NCI-H2196 treated with DMSO at 0.1 percent for 48 hours (cell line): ENCODE measurements at regions not wholly inside any gene's neighbourhood (a gene's known extent, or its start where the extent isn't known, plus 50 kb on each side); places are given as distances from the start of the nearest gene placed in this dataset.
A peak's percentile ranks its signal among the peaks of the same experiment; 100 is the strongest.
"Not testable (repeated sequence)": the region's sequence is repeated elsewhere in the genome, so short reads cannot be mapped to it uniquely, and the experiment has no call there.

Experiments
- DNase-seq: peaks from one replicate; lab custom pipeline; 2025; ENCODE audit not compliant: unreplicated experiment; lab: John Stamatoyannopoulos, UW

DNA sequence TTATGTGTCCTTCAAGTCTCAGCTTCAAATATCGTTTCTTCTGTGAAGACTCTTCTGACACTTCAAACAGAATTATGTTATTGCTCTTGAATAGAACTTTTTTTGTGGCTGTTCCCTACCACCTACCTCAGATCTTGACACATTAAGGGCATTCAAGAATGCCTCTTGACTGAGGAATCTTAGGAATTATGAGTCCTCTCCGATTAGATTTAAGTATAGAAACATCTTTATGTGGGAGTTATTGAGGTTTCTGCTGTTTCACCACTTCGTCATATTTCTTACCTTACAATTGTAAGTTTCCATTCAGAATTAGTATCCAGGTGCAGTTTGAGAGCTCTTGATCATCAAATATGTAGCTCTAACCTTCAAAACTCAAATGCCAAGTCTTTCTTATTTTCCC lies 324.2 kb upstream of the NUDT12 start:
- DNase-seq = no peak

DNA sequence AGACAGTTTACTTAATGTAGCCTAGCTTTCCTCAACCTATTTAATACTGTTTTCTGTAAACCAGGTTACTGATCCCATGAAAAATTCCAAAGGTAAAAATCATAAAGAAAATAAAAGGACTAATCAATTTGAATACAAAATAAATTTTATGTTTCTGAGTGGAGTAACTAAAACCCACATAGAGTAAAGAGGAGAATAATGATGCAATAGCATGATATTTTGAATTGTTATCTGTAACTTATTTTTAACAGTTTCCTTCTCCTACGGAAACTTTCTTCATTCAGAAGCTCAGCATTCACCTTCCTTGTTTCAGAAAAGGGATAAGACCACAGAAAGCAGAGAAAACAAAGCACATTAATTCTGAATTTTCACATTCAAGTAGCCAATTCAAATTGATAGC lies 320.6 kb upstream of the NUDT12 start:
- DNase-seq = no peak

DNA sequence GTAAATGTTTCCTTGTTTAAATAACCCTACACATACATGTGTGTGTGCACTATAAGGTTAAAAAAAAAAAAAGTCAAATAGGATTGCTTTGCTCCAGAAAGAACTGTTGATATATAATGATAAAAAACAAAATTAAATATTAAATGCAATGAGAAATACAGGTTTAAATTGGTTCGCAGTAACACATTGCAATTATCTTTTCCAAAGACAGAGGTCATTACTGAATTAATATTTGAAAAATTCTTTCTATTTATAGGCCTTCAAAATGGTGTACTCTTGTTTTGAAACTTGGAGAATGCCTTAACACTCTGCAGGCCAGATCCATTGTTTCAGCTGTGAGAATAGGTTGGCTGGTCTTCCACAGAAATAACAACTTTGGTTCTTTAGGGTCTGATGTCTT lies 319.0 kb upstream of the NUDT12 start:
- no peak for DNase-seq

DNA sequence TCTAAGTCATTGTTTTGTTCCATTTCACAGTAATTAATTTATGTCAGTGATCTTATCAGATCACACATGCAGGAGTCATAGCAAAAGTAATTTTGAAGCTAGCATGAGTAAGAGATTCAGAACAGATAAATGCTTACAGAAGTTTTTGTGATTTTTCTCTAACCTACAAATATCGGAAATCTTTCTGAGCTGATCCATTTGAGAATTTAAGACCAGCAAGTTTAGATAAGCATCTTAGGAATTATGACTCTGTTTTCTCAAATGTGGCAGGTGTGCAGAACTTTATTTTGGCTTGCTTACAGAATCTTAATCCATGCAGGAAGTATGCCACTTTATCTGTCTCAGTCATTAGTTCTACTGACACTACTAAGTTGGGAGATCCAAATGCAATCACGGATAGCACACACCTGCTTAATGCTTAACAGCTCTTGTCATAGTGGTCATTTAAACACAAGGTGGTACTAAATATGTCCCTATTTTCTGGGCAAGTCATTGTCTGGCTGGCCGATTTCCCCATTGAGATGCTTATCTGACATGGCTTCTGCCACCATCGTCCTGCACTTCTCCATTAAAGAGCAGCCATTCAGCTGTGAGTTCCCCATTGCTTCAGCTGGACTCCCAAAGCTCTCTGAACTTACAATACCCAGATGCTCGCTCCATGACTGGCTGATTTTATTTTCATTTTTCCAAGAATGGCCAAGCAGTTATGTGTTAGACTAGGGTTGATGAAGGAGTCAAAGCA lies 305.4 kb upstream of the NUDT12 start:
- no peak for DNase-seq

DNA sequence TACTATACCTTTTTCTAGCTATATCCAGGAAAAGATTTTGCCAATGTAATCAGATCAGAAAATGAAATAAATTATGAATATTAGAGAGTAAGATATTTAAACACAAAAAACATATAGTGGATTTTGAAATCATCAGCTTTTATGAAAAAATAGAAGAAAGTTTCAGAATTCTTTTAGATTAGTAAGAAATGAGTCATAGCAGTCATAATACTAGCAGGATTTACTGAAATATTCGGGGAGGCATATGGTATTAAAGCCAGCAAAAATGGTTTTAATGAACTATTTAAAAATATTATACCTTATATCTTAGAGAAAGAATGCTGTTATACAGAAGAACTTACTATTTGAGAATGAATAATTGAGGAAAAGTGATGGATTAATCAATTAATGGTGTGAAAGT lies 303.6 kb upstream of the NUDT12 start:
- no peak for DNase-seq

DNA sequence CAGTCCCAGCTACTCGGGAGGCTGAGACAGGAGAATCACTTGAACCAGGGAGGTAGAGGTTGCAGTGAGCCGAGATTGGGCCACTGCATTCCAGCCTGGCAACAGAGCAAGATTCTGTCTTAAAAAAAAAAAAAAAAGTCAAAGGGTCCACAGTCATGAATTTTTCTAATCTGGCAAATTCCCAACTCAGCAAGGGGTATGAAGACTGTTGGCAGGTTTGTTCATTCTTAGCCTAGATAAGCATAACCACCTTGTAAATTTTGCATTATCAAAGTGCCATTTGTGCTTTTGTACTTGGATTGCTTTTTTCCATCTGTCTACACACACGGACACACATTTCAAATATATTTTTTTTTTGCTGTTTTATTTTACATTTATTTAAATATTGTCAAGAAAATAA lies 299.8 kb upstream of the NUDT12 start:
- no peak for DNase-seq

DNA sequence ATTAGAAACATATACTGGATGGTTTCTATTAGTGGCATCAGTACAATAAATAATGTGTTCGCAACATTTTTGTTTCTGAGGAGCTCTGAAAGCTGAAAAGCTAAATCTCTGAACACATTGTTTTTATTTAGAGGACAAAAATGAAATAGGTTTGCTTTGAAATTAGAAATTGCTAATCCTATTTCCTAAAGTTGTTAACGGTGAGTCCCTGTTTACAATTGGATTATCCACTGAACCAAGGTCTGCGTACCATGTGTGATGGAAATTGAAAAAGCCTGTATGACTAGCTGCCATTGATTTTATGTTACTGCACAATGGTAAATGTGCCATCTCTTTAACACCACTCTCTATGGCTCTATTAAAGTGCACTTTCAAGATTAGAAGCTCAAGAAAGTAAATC lies 297.7 kb upstream of the NUDT12 start:
- DNase-seq = no peak

DNA sequence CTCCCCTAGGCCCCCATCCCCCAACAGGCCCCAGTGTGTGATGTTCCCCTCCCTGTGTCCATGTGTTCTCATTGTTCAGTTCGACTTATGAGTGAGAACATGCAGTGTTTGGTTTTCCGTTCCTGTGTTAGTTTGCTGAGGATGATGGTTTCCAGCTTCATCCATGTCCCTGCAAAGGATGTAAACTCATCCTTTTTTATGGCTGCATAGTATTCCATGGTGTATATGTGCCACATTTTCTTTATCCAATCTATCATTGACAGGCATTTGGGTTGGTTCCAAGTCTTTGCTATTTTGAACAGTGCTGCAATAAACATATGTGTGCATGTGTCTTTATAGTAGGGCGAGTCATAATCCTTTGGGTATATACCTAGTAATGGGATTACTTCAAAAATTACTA lies 295.8 kb upstream of the NUDT12 start:
- not testable (repeated sequence) for DNase-seq

DNA sequence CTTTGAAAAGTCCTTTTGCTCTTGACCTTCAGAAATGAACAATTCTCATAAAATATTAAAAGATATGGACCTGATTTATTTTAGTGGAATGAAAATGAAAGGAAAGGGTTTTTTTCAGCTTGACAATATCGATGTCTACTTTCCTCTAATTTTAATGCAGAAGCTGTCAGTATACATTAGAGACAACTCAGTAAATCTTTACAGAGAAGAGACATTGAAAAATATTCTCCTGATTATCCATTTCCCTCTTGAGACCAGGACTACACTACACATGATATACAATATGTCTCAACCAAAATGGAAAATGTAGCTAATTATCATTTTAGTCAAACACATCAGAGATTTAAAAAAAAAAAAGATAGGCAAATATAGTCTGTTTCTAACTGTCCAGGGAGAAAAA lies 288.5 kb upstream of the NUDT12 start:
- DNase-seq = no peak

DNA sequence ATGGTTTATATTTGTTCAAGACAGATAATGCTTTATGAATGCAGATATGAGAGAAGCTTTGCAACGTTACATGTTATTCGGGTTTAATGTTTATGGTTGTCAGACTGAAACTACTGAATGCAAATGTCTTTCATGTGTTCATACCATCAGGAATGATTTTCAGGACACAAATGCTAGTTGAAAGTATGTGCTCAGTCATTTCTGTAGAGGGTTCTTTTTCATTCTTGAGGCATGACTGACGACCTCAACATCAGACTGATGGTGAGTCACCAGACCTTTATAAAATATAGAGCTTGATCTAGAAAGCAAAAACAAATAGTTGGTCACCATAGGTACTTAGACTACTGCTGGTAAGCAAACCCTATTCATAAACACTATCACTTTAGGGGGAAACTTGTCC lies 287.3 kb upstream of the NUDT12 start:
- no peak for DNase-seq

DNA sequence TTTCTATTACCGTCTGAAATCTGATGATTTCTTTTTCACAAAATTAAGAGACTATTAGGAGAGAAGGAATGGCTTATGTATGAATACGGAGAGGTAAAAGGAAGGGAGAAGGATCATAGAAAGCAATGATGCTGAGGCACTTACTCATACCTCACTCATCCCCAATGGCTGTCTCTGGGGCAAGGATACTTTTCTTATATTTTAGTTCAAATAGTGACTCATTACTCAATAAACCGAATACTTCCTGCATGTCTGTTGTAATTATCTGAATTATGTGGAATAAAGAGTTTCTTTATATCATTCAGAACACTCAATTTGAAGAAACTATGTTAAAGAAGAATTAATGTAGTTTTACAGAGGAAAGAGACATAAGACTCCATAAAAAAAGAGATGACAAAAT lies 284.5 kb upstream of the NUDT12 start:
- DNase-seq = no peak

DNA sequence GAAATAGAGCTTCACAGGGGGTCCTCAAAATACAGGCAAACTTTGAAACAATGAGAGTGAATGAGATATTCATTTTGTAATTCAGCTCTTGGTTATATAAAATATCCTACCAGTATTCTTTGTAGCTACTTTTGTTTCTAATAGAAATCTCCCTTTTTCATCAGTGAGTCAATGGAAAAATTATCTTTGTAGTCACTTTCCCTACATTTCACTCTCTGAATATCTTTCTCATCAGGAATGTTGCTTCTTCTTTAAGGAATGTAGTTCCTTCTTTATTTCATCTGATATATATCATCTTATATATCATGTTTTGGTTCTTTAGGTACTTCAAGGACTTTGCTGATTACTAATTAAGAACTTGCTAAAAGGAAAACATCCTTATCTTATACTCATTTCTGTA lies 280.3 kb upstream of the NUDT12 start:
- DNase-seq = no peak

DNA sequence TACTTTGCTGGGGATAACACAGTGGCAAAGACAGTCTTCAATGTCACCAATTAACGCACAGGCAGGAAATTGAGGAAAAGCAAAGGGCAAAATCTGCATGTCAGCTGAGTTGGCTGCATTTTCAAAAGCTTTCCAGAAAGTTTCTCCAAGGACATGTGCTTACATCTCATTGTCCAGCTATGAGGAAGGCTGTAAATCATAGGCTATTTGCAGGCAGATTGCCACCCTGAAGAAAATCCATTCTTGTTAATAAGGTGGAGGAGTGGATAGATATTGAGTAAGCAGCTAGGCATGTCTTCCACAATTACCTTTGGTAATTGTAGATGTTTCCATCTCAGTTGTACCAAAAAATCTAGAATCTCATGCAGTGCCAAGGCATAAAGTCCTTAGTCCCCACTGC lies 278.0 kb upstream of the NUDT12 start:
- DNase-seq = no peak

DNA sequence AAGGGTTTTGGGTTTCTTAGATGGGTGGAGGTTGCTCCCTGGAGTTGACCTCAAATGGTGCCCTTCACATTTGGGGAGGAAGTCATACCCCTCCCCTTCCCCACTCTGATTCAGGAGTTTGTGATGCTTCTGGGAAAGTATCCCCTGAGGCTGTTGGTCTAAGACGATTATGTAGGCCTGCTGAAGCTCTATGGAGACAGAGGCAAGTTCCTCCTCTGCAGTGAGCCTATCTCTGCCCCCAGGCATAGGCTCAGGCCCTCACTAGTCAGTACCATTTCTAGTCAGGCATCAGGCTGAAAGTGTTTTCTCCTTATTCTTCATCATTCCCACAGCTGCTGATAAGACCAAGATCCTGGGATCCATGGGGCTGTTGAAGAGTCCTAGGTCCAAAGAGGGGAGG lies 271.6 kb upstream of the NUDT12 start:
- DNase-seq = no peak

DNA sequence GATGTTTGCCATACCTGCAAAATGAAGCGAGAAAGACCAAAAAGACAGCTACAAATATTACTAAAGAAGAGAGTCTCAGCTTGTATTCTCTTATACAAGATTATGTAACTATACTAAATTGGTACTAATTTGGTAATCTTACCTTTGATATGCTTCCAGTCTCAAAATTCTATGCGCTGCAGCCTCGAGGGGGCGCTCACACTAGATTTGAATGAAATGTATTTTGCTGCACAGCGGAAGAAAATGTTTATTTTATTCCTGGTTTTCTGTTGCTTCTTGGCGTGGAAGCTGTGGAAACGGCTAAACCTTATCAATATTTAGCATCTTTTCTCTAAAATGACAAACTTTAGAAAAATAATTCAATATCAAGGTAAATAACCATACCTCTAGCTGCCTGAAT lies 267.0 kb upstream of the NUDT12 start:
- DNase-seq = no peak

DNA sequence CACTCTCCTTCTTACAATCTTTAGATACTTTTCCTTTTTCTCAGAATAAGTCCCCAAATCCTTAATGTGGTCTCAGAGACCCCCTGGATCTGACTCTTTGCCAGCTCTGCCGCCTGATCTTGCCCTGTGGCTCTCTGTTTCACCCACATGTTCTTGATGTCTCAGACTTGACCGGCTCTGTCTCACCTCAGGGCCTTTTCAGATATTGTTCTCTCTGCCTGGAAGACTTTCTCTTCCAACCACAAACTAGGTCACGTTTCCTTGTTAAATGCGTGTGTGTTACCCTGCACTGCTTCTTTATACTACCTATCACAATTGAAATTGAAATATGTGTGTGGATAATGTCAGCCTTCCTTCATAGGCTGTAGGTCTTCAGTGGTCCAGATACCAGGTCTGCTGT lies 265.4 kb upstream of the NUDT12 start:
- DNase-seq = no peak

DNA sequence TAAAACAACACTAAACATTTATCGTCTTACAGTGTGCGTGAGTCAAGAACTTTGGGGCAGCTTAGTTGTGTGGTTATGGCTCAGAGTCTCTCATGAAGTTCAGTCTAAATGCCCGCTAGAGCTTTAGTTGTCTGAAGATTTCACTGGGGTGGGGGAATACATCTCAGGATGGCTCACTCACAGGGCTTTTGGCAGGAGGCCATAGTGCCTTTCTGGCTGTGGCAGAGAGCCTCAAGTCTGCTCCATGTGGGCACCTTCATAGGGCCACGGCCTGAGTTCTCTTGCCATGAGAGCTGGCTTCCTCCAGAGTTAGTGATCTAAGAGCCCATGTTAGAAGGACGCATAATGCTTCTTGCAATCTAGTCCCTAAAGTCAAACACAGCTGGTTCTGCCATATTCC lies 258.8 kb upstream of the NUDT12 start:
- DNase-seq = no peak

DNA sequence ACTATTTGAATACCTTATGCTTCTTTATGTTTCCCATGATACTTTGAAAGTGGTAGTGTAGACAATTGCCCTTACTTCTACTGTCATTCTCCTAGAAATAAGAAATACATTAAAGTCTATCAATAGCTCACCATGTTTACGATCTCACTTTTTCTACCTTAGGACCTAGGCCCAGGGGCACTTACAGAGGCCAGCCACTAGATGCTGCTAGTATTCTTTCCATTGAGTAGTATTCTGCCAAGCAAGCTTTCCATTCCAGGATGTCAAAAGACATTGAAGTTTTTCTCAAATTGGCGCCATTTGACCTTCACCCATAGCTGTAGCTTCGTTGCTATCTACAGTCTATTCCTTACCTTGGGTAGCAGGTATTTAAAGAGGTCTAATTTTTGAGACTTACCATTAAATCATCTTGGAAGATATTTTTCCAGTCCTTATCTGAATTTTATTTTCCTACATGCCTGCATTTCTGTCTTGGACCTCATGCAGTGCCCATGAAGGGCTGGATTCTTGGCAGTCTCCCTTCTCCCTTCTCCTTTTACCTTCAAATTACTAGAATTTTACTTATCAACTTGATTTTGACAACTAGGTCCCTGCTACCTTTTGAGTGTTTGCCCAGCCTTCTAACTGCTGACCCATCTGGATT lies 246.0 kb upstream of the NUDT12 start:
- peak; percentile 3 for DNase-seq

DNA sequence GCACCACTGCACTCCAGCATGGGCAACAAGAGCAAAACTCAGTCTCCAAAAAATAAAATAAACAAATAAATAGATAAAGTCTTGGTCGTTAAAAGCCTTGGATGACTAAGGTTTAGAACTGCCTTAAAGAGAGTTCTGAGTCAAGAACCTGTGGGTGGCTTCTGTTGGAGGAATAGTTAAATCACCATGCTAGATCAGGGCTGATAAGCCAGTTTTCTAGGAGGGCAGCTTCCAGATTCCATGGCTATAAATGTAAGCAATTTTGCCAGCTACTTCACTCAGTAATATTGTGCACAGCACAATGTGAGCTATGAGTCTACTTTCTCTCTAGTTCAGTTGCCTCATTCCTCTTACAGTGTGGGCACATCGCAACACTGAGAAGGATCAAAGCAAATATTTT lies 242.1 kb upstream of the NUDT12 start:
- no peak for DNase-seq

DNA sequence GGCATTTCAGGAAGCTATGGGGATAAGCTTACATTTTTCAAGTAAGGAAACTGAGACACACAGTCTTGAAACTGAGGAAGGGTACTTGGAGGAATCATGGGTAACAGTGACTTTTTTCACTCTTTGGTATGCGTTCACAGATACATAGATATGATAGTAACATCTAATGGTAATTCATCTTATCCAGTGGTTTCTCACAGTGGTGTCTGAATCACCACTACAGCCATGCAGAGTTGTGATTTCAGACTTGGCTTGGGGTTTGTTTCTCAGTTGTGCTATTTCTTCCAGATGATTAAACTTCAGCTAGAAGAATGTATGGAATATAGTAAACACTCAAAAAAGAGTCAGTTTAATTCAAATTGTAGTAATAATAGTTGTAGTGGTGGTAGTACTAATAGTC lies 239.1 kb upstream of the NUDT12 start:
- no peak for DNase-seq

DNA sequence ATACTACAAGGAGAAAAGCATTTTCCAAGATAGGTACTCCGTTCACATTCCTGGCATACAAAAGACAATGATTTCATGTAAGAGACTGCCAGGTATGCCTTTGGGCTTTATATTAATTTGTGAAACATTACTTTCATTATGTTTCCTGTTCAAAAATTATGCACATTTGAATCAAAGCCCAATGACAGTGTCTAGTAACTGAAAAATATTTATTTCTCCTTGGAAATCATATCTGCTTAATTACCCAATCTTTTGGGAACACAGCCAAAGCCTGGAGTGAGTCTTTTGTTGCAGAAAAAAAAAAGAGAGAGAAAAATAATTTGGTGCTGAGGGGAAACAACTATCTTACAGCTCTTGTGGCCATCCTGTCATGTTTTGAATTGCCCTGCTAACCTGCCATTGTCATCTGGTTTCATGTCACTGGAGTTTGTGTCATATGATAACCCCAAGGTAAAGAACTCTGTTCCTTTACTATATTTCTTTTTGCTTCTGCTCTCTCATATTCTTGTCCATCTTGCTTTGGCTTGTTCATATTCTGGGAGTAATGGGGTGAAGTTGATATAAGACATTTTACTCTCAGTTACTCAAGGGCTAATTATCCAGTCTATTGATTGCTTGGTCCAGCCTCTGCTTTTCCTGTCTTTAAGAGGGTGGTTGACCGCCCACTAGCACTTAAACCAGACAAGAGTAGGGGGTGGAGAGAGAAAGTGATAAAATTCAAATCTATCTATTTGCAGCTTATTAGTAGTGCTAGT lies 238.3 kb upstream of the NUDT12 start:
- DNase-seq = no peak

DNA sequence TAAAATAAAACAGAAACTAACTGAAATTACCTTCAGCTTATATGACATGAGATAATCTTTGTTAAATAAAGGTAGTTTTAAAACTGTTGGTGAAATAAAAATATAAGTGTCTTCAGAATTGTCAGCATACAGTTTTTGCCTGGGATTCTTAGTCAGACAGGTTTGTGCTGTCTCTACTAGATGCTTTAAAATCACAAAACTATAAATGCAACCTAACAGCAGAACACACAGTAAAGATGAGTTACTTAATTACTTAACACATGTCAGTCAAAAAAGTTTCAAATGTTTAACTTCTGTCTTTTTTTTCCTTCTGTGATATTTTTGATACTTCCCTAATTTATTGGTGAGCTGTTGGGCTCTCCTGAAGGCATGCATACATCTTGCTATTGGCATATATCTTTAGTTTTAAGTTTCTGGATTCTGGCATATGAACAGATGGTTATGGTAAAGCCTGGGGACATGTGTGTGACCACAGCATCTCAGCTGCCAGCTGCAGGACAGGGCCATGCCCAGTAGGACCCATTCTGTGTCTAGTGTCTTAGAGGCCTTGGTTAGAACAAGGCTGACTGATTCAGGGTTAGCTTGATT lies 231.1 kb upstream of the NUDT12 start:
- no peak for DNase-seq
